HPDE6-E6E7 (cell line): ENCODE measurements at regions not wholly inside any gene's neighbourhood (a gene's known extent, or its start where the extent isn't known, plus 50 kb on each side); places are given as distances from the start of the nearest gene placed in this dataset.
"Not testable (repeated sequence)": the region's sequence is repeated elsewhere in the genome, so short reads cannot be mapped to it uniquely, and the experiment has no call there.

Experiments used
- DNase-seq: peaks from one replicate; pipeline ENCODE4 v3.0.0; 2011; ENCODE audit warnings: missing footprints; ENCODE audit errors: extremely low spot score

- no peak for DNase-seq
Measured at GRCh38 chr18:70617020-70617763, 328.3 kb downstream of the SOCS6 start.

- no peak for DNase-seq
Measured at GRCh38 chr18:70600225-70600925, 311.5 kb downstream of the SOCS6 start.

- DNase-seq = no peak
Measured at GRCh38 chr18:70598406-70598805, 309.6 kb downstream of the SOCS6 start.

DNA sequence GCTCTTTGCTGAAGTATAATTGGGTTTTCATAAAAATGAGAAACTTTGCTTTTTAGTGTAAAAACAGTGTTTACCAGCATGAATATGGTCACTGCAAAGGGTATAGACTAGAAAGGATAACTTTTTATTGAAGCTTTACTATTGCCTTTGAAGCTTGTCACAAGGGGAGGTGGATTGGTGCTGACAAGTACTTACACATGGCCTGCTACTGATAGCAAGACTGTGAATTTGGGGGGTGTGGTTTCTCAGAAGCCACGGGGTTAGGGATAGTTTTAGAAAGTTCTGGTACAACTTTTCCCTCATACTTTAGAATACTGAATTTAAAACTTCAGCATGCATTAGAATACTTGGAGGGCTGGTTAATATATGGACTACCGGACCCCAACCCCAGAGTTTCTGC, 294.1 kb downstream of the SOCS6 start:
- no peak for DNase-seq

DNA sequence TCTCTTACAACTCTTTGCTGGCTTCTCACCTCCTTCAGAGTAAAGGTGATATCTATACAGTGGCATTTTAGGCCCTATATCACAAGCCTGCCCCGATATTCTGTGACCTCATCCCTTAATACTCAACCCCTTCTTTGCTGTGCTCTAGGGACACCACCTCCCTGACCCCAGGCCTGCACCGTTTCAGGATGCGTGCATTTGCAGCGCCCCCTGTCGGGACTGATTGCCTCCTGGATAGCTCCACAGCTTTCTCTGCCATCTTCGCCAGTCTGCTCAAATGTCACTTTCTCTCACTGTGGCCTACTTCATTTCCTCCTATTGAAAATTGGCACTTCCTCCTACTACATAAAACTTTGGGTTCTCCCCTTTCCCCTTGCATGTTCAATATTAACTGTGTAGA, 289.6 kb downstream of the SOCS6 start:
- no peak for DNase-seq

DNA sequence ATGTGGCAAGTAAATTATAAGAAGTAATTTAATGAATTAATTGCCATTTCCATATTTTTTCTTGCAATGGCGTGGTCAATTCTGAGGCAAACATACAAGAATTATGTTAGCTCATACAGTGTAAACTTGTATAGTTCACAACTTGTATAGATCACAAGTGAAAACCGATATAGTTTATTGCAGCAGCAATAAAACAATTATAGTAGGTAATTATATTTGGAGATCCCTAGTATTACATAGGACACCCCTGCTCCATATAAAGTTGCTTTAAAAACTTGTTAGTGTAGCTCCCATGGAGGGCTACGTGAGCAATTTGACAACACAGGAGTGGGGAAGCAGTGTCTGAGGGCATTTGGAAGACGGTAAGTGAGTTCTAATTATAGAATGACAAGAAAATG, 288.2 kb downstream of the SOCS6 start:
- no peak for DNase-seq

GRCh38 chr18:70576276-70577022, 287.6 kb downstream of the SOCS6 start:
- DNase-seq = no peak

GRCh38 chr18:70574951-70575350, 286.1 kb downstream of the SOCS6 start:
- DNase-seq = not testable (repeated sequence)

DNA sequence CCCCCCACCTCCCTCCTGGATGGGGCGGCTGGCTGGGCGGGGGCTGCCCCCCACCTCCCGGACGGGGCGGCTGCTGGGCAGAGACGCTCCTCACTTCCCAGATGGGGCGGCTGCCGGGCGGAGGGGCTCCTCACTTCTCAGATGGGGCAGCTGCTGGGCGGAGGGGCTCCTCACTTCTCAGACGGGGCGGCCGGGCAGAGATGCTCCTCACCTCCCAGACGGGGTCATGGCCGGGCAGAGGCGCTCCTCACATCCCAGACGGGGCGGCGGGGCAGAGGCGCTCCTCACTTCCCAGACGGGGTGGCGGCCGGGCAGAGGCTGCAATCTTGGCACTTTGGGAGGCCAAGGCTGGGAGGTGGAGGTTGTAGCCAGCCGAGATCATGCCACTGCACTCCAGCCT, 280.8 kb downstream of the SOCS6 start:
- DNase-seq = not testable (repeated sequence)

- no peak for DNase-seq
Measured at GRCh38 chr18:70559446-70559845, 270.6 kb downstream of the SOCS6 start.

- no peak for DNase-seq
Measured at GRCh38 chr18:70558371-70558770, 269.5 kb downstream of the SOCS6 start.

GRCh38 chr18:70554854-70555445, 266.1 kb downstream of the SOCS6 start:
- no peak for DNase-seq

DNA sequence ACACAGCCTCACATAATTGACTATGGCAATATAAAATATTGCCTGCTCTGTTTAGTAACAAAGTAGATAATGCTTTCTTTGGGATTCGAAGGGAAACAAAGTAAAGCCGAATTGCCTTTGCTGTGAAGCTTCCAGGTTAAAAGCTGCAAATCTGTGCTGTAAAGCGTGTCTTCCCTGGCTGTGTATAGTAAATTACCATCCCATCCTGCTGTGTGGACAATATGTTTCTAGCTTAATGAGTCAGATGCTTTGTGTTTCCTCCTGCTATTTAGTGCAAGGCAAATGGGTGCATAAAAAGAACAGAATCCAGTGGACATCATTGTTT, 265.1 kb downstream of the SOCS6 start:
- DNase-seq = no peak

DNA sequence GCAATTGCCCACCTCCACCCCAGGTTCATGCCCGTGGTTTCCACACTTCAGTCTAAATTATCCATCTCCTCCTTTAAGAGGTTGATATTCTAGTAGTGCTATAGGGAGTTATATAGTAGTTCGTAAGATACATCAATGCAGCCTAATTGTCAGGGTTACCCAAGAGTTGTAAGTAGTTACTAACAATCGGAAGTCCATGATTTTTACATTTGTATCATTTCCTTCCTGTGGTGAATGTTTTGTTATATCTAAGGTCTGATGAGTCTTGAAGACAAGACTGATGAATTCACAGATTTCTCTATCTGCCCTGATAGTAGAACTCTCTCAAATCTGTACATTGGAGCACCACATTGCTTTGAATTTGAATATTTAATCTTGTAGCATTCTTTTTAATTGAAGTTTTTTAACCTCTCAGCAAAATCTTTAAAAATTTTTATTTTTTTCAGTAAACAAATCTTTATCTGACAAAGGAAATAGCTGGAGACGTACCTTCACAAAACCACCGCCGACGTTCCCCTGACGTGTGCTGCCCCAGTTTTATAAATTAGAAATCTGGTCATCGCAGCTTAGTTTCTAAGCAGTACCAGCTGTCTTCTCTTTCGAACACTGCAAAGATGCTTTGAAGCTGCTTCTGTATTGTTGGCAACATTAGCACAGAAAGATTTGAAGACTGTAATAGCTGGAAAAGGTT, 264.5 kb downstream of the SOCS6 start:
- no peak for DNase-seq

DNA sequence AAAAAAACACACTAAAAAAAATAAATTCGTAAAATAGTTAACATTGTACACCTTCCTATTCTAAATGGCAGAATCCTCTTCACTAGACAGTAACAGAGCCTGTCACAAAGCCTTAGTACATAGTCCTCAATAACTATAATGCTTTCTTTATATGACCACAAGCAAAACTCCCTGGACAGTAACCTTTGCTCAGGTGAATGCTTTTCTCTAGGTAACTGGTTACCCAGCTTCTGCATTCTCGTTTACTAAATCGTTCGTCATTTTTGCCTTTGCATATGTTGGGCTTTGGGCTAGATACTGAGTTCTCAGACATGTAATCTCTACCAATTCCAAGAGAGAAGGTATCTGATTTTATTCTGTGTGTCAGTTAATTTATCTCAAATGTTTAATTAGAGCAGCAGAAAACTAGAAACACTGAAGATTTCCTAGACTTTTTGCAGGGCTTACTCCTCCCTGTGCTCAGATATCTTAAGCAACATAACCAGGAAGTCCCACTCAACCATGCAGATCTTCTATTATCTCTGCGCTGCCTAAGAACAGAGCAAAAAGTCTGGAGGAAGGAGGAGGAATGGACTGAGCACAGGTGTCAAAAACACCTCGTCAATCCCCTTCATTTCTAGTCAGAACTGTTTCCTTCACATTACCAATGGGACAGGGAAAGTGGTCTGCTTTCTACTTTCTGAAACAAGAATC, 247.7 kb downstream of the SOCS6 start:
- DNase-seq = no peak

DNA sequence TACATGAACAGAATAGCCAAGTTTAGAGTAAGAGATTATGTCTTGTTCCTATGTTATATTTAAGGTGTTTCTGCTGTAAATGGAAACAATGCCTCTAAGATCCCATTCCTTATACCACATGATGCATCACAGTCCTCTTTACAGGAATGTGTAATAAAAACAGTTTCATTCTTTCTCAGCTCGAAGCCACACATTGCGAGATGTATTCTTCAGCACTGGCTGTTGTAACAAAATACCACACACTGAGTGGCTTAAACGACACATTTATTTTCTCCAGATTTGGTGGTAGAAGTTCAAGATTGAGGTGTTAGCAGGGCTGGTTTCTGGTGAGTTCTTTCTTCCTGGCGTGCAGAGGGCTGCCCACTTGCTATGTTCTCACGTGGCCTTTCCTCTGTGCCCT, 246.2 kb downstream of the SOCS6 start:
- no peak for DNase-seq

GRCh38 chr18:70525322-70525721, 236.5 kb downstream of the SOCS6 start:
- not testable (repeated sequence) for DNase-seq

GRCh38 chr18:70523792-70524182, 234.9 kb downstream of the SOCS6 start:
- DNase-seq = no peak

DNA sequence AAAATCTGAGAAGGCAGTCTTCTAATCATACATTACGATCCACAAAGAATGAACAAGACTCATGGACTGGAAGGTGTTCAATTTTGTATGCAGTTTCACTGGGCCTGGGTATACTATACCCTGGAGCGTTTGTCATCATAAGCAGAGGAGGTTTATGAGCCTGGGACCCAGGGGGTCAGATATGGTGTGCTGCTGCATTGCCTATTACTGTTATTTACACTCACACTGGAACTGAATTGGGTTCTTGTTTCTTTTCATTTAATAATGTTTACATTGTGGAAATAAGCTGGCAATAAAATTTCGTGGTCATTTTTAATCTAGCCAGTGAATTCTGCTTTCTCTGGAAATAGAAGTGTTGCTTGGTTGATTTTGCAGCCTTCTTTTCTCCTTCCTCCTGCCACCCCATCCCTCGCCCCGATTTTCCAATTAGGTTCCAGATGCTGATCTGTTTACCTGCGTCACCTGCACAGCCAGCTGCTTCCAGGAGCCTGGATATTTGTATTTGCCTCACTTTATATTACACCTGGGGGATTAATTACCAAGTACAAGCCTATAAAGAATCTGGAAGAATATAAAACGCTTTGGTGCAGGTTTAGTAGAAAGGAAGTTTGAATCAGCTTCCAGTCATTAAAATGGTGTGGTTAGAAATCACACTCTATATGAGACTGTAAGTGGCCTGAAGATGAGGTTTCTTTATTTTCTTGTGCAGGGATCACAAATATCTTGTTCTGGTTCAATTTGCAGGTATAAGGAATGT, 234.4 kb downstream of the SOCS6 start:
- no peak for DNase-seq

- DNase-seq = no peak
Measured at GRCh38 chr18:70522183-70522680, 233.4 kb downstream of the SOCS6 start.
